ENCODE measurements at regions not wholly inside any gene's neighbourhood (a gene's known extent, or its start where the extent isn't known, plus 50 kb on each side); places are given as distances from the start of the nearest gene placed in this dataset.
"Not testable (repeated sequence)": the region's sequence is repeated elsewhere in the genome, so short reads cannot be mapped to it uniquely, and the experiment has no call there.

DNA sequence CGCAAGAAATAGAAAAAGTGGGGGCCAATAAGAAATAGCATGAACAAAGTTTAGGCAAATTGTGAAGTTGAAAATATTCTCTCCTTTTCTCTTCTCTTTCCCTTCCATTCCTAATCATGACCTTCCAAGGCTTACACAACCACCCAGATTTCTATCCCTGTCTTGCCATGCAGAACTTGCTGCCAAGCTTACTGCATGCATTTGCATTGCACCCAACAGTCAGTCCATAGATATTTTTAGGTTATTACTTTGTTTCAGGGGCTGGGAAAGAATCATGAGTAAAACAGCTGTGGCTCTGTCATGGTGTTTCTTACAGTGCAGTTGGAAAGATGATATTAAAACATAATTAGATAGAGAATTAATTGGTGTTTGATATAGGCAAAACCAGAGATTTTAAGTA, 219.4 kb downstream of the PTGER3 start:
- BruUV-seq (replicated peaks) = no TSS peak
- ChIA-PET POLR2A (ENCODE audit: unreplicated experiment) (no interaction called here), CTCF (no interaction called here)
- H3K27ac ChIP-seq = no peak overlapping the region
- H2AFZ ChIP-seq = no peak overlapping the region
- H3K4me1 ChIP-seq (replicated peaks; ENCODE audit: insufficient read depth) = no peaks in the 10 kb centered on the region
- intact Hi-C loops (cut with micrococcal nuclease; ENCODE audit: unreplicated experiment) = no loop called here
- TF ChIP-seq, protein P1, sequence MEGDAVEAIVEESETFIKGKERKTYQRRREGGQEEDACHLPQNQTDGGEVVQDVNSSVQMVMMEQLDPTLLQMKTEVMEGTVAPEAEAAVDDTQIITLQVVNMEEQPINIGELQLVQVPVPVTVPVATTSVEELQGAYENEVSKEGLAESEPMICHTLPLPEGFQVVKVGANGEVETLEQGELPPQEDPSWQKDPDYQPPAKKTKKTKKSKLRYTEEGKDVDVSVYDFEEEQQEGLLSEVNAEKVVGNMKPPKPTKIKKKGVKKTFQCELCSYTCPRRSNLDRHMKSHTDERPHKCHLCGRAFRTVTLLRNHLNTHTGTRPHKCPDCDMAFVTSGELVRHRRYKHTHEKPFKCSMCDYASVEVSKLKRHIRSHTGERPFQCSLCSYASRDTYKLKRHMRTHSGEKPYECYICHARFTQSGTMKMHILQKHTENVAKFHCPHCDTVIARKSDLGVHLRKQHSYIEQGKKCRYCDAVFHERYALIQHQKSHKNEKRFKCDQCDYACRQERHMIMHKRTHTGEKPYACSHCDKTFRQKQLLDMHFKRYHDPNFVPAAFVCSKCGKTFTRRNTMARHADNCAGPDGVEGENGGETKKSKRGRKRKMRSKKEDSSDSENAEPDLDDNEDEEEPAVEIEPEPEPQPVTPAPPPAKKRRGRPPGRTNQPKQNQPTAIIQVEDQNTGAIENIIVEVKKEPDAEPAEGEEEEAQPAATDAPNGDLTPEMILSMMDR (conservative IDR thresholded peaks at IDR 0.05) = no peak
- TF ChIP-seq EZH2 (IDR thresholded peaks at IDR 0.05; ENCODE audit: low read depth) = no peak
- H3K4me3 ChIP-seq = no peak overlapping the region
- H3K4me2 ChIP-seq = no peak overlapping the region
- no peaks in the 10 kb centered on the region for H3F3A ChIP-seq (ENCODE audit: insufficient read depth, low read depth)
- no peaks in the 10 kb centered on the region for H4K20me1 ChIP-seq (ENCODE audit: insufficient read depth)
- H3K36me3 ChIP-seq (ENCODE audit: low read depth) = no peaks in the 10 kb centered on the region
- H3K9me2 ChIP-seq (ENCODE audit: insufficient read depth) = no peaks in the 10 kb centered on the region
- DNase-seq = no peak
- H3K27me3 ChIP-seq (ENCODE audit: insufficient read depth, low read depth) = no peaks in the 10 kb centered on the region
- H3K79me2 ChIP-seq (ENCODE audit: low read depth) = no peaks in the 10 kb centered on the region
- H3K9me3 ChIP-seq (ENCODE audit: insufficient read depth, low read depth) = no peaks in the 10 kb centered on the region

DNA sequence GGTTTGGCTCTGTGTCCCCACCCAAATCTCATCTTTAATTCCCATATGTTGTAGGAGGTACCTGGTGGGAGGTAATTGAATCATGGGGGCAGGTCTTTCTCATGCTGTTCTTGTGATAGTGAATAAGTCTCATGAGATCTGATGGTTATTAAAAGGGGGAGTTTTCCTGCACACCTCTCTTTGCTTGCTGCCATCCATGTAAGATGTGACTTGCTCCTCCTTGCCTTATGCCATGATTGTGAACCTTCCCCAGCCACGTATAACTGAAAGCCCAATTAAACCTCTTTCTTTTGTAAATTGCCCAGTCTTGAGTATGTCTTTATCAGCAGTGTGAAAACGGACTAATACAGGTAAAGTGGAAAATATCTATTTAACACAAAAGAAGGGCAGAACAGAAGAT, 213.3 kb downstream of the PTGER3 start:
- H3K4me1 ChIP-seq (replicated peaks; ENCODE audit: insufficient read depth); H3F3A ChIP-seq (ENCODE audit: insufficient read depth, low read depth); H3K4me2 ChIP-seq; H3K27ac ChIP-seq; H3K9me2 ChIP-seq (ENCODE audit: insufficient read depth); POLR2A ChIA-PET (ENCODE audit: unreplicated experiment); H3K4me3 ChIP-seq; H3K36me3 ChIP-seq (ENCODE audit: low read depth); CTCF ChIA-PET; BruUV-seq (replicated peaks); DNase-seq; H2AFZ ChIP-seq; H3K27me3 ChIP-seq (ENCODE audit: insufficient read depth, low read depth); intact Hi-C loops (cut with micrococcal nuclease; ENCODE audit: unreplicated experiment); H3K9me3 ChIP-seq (ENCODE audit: insufficient read depth, low read depth); H3K79me2 ChIP-seq (ENCODE audit: low read depth); H4K20me1 ChIP-seq (ENCODE audit: insufficient read depth): not testable (repeated sequence)

DNA sequence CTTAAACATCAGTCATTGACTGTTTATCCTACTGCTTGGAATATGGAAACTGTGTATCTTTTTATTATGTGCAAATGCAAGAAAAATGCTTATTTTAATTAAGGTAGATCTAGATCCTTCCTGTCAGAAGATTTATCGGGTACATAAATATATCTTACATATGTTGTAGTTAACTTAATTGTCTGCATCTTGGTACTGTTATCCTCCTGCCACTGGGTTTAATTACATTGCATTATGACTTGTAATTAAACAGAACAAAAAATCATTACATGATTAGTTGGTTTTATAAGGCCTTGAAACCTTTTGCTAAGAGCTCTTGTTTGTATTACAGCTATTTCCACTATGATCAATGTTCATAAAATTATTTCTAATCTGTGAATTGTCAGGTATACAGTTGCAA, 211.2 kb downstream of the PTGER3 start:
- POLR2A ChIA-PET (ENCODE audit: unreplicated experiment) = no interaction called here
- Histone ChIP-seq H3K36me3 (ENCODE audit: low read depth) (no peaks in the 10 kb centered on the region), H3K4me2 (no peak overlapping the region), H3K79me2 (ENCODE audit: low read depth) (no peaks in the 10 kb centered on the region), H3K9me3 (ENCODE audit: insufficient read depth, low read depth) (no peaks in the 10 kb centered on the region; the same call in 1 of the 2 replicates), H3K27ac (no peak overlapping the region), H3K4me3 (no peak overlapping the region), H3K27me3 (ENCODE audit: insufficient read depth, low read depth) (no peaks in the 10 kb centered on the region), H4K20me1 (ENCODE audit: insufficient read depth) (no peaks in the 10 kb centered on the region), H3K4me1 (replicated peaks; ENCODE audit: insufficient read depth) (no peaks in the 10 kb centered on the region), H3K9me2 (ENCODE audit: insufficient read depth) (no peaks in the 10 kb centered on the region), H2AFZ (no peak overlapping the region), H3F3A (ENCODE audit: insufficient read depth, low read depth) (no peaks in the 10 kb centered on the region)
- intact Hi-C loops (cut with micrococcal nuclease; ENCODE audit: unreplicated experiment) = no loop called here
- BruUV-seq (replicated peaks) = no TSS peak
- TF ChIP-seq EZH2 (IDR thresholded peaks at IDR 0.05; ENCODE audit: low read depth) = no peak
- TF ChIP-seq, protein P1 (conservative IDR thresholded peaks at IDR 0.05) = no peak
- CTCF ChIA-PET = no interaction called here
- no peak for DNase-seq

DNA sequence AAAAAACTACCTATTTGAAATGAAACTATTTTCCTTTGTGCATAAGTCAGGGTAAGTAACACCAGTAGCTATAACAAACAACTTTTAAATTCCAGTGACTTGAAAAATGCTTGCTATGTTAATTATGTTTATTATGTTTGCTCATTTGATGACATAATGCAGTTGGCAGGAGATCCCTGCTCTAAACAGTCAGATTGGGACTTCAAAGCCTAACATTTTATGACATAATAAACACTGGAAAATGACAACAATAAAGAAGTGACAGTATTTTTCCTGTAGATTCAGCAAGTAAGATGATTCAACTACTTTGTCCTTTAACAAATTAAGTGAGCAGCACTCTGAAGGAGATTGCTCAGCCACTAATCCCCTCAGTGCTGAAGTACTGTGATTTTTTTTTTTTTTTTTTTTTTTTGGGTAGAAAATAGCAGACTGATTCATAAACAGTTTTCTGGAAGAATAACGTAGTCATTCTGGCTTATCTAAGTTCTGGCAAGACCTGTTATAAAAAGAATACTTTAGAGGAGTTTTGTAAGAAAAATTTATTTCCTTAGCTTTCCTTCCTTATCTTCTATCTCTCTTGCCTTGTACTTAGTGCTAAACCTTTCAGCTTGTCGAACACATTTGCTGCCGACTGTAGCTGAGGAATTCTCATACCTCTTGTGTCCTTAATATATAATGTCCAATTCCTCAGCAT, 207.2 kb downstream of the PTGER3 start:
- Histone ChIP-seq H3K9me2 (ENCODE audit: insufficient read depth) (no peaks in the 10 kb centered on the region), H3K36me3 (ENCODE audit: low read depth) (no peaks in the 10 kb centered on the region), H3K27me3 (ENCODE audit: insufficient read depth, low read depth) (no peaks in the 10 kb centered on the region), H2AFZ (no peak overlapping the region), H3F3A (ENCODE audit: insufficient read depth, low read depth) (no peaks in the 10 kb centered on the region), H3K4me3 (no peak overlapping the region), H3K79me2 (ENCODE audit: low read depth) (no peaks in the 10 kb centered on the region), H4K20me1 (ENCODE audit: insufficient read depth) (no peaks in the 10 kb centered on the region), H3K9me3 (ENCODE audit: insufficient read depth, low read depth) (no peaks in the 10 kb centered on the region; the same call in 1 of the 2 replicates), H3K4me2 (no peak overlapping the region), H3K27ac (no peak overlapping the region), H3K4me1 (replicated peaks; ENCODE audit: insufficient read depth) (no peaks in the 10 kb centered on the region)
- intact Hi-C loops (cut with micrococcal nuclease; ENCODE audit: unreplicated experiment) = no loop called here
- ChIA-PET CTCF (no interaction called here), POLR2A (ENCODE audit: unreplicated experiment) (no interaction called here)
- no peak for DNase-seq
- BruUV-seq (replicated peaks) = no TSS peak
- TF ChIP-seq, protein P1 (conservative IDR thresholded peaks at IDR 0.05) = no peak
- TF ChIP-seq EZH2 (IDR thresholded peaks at IDR 0.05; ENCODE audit: low read depth) = no peak

Data from PC-9 (cell line).